PC-3 (cell line): ENCODE measurements at regions not wholly inside any gene's neighbourhood (a gene's known extent, or its start where the extent isn't known, plus 50 kb on each side); places are given as distances from the start of the nearest gene placed in this dataset.

Experiments
- CTCF ChIP-seq: fragments of 300-600 bp; sonication (generic); conservative IDR thresholded peaks from 2 replicates; pipeline ENCODE4 v1.5.1; 2017; ENCODE audit warnings: antibody characterized with exemption, low read depth, mild to moderate bottlenecking, low read length
- EZH2 ChIP-seq: fragments of 300-600 bp; sonication (generic); IDR thresholded peaks from one replicate; pipeline ENCODE4 v1.6.1; 2017; ENCODE audit warnings: antibody characterized with exemption, mild to moderate bottlenecking, low read length; ENCODE audit not compliant: unreplicated experiment

GRCh38 chr7:86534641-86535040, 109.1 kb upstream of the GRM3 start:
- TF ChIP-seq CTCF (no peak), EZH2 (no peak)
